GM21360 (cell line): ENCODE measurements at regions not wholly inside any gene's neighbourhood (a gene's known extent, or its start where the extent isn't known, plus 50 kb on each side); places are given as distances from the start of the nearest gene placed in this dataset.

ENCODE experiments used
- ATAC-seq: cut with Tn5 transposase; IDR thresholded peaks from one replicate; pipeline ENCODE4 v1.9.1; 2021; ENCODE audit warnings: mild to moderate bottlenecking, moderate library complexity; ENCODE audit not compliant: unreplicated experiment

DNA sequence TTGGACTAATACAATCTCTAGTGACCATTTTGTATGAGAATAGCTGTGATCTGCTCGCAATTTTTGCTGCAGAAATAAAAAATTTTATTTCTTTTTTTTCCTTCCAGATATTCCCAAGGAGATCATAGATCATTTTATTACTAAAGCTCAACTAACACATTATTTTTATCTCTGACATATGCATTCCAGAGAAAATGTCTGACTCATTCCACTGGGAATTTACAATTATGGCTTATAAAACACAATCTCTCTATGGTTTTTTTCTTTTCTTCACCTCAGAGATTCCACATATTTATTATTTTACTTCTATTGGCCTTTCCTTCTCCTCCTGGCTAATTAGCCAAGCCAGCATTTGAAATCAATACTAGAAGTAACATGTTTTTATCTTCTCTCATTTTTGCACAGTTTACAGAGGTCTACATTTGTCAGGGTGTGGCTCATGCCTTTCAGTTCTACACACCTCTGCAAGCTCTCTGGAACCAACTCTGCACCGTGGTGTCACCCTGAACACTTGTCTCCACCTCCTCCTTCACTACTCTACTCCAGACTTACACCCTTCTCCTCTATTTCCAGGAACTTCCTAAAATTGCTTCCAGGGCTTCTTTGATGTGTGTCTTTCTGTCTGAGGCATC lies 59.8 kb upstream of the GPM6A start:
- ATAC-seq = no peak

DNA sequence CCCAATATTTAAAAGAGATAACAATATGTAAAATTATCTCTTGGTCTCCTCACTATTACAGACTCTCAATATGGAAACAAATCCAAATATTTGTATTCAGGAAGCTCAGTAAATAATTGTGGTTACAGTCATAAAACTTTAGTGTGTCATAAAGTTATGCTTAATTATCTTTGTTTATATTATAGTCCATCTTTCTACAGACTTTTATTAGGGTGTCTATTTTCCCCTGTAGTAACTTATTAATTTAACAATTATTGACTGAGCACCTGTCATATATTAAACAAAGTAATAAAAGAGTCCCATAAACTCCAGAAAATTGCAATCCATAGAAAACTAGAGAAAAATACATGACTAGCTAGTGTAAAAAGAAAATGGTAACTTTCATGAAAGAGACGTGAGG lies 61.6 kb upstream of the GPM6A start:
- ATAC-seq = no peak

DNA sequence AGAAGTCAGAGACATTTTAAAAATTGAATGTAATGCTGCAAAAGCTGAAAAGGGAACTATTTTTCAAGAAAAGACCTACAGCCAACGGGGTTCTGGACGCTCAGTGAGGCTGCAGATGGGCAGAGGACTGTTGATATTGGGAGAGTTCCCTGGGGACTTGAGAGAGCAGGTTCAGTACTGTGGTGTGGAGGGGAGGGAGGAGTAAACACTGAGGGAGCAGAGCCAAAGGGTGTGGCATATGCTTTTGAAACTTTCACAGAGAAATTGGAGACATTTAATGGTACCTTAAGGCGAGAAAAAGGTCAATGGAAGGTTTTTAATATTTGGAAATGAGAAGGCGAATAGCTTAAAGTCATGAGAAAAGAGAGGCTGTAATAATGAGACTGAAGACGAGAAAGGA lies 62.2 kb upstream of the GPM6A start:
- no peak for ATAC-seq

DNA sequence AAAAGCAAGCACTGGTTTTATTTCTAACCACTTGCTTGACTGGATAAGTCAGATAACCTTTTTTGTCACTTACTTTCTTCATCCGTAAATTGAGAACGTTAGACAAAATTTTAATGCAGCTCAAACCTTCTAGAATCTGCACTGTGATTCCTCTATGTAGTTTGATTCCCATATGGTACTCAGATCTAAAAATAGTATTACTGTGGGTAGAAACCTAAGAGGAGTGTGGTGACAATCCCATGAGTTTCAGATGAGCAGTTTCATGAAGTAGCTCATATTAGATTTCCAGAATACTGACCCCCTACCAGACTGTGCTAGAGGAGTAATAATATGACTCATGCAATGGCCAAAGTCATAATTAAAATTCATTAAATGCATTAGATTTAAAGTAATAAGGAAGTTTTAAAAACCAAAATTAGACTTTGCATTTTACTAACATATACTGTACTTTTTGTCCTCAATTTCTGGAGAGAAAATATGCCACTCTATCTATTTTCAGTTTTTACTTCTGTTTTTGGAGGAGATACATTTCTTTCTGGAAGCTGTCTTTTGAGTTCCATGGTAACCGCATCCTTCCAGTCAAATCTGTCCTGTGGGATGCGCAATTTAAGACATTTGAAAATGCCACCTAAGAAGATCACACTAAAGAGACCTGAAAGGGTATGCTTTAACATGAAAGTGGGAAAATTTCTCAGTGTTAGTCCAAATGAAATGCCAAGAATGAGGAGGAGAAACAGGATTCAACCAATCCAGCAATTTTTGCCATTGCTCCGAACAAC lies 64.1 kb upstream of the GPM6A start:
- no peak for ATAC-seq

DNA sequence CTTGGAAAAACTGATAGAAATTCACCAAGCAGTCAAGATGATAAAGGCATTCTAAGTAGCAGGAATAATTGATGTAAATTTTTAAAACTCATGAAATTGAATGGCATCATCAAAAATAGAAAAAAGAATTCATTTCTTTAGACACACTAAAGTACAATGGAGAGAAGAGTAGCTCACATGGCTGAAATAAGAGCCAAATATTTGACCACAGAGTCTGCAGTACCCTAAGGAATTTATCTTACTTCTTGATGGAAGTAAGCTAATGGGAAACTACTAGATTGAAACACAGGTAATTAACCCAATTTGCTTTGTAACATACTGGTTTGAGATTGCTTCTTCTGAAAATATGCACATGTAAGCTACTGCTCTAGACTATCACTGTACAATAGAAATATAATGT lies 70.8 kb upstream of the GPM6A start:
- ATAC-seq = no peak

DNA sequence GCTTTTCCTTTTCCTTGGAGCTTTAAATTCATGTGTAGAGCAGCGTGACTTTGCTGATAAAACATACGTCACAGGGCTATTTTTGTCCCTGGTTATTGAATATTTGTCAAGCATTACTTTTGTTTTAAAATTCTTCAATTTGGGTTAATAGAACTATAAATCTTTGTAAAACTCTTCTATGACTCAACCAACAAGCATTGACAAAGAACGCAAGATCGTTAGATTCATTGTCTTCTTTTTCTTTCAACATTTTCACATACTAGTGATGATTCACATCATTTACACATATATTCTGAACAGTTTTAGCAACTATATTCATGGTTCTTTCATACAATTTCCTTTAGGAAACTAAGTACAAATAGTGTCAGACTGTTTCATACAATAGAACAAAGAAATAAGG lies 72.0 kb upstream of the GPM6A start:
- ATAC-seq = no peak

DNA sequence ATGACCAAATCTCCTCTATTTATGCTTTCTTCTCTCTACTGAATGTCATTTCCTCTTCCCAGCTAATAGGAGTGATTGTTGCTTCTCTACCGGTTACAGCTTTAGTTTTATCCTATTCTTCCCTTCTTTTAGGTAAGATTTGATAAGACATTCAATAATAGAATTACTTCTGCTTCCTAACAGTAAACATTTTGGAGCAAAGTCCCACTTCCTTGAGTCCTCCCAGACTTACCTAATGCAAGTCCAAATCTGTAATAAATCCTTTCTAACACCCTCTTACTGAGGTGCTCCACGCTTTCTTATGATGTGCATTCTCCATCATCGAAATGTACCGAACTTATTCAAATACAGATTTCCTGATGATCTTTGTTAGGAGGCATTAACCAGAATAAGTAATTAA lies 79.2 kb upstream of the GPM6A start:
- no peak for ATAC-seq

DNA sequence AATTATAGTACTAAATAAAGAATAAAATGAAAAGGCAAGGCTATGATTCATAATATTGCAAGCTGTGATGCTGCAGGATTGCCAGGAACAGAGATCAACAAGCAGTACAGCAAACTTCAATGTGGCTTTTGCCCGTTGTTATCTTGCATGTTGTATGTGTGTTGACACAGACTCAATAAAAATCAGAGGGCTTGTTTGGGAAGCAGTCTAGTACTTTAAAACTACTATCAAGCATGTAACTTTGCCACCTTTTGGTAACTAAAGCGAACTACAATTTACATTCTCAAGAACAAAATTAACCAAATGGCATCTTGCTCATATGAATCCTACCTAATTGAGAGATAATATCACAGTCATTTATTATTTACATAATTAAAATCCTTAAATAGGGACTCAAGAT lies 79.8 kb upstream of the GPM6A start:
- ATAC-seq = no peak

DNA sequence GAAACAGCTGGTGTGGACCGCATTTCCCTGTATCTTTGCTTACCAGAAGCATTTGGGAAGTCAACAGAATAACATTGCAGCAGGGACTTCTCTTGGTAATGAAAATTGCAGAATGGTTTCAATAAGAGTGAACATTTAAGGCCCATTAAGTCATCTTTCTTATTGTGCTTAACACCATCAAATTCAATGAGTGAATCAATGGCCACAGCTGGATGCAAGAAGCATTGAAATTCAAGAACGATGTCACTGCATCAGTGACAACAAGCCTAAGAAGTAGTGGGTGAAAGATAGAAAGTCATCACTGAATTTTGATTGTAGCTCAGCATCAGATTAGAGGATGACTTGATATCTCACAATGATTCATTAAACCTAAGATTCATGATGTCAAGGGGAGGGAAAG lies 93.9 kb upstream of the GPM6A start:
- no peak for ATAC-seq

DNA sequence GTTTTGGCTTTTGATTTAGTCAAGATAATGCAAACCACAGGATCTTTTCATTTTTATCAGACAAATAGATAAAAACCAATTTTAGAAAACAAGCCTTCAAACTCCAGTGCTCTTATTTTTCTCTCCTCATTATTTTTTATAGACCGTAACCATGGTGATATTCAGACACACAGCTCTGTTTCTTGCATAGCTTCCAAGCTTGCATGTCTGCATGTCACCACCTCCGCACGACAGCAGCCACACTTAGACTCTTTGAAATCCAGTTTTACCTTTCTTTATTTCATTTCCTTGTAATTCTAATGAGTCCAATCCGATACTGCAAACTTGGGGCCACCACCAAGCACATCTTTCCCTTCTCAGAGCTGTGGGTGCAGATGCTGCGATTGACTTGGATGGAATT lies 94.3 kb upstream of the GPM6A start:
- no peak for ATAC-seq

DNA sequence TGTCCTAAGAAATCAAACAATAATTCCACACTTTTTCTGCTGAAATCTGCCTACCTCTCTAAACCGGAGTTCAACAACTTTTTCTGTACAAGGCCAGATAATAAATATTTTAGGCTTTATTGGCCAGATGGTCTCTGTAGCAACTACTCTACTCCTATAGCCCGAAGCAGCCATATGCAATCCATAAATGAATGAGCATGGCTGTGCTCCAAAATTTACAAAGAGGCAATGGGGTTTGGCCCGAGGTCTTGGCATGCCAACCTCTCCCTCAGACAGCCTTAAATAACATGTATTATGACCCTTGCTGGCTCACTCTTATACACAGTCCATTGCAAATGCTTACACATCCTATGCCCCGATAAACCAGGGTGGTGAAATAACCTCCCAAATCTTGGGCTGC lies 98.6 kb upstream of the GPM6A start:
- ATAC-seq = no peak

DNA sequence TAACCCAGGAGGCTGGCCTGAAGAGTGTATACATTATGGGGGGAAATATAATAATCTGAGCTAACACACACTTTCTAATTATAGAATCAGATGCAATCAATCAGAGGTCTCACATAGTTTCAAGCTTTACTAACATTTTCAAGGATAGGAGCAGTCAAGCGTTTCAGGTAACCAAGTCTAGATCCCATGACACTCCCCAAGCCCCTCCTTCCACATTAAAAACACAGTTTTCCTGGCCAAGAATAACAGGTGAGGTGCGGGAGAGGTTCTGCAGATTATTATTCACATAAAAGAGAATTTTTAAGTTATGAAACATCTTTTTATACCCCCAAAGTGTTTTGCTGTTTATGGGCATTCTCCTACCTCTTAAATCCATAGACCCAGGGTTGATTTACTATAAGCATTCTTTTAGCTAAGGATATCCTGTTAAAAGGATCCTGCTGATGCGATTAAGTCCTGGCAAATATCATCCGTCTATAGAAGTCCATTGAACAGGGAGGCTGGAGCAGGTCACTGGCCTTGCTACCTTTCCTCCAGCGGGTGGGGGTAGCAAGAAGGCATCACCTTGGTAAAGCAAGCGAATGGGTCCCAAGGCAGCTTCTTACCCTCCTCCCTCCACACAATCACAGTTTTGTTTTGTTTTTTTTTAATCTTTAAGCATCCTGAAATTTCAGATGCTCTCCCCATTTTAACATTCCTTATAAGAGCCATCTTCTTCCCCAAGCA lies 104.7 kb upstream of the GPM6A start:
- no peak for ATAC-seq

DNA sequence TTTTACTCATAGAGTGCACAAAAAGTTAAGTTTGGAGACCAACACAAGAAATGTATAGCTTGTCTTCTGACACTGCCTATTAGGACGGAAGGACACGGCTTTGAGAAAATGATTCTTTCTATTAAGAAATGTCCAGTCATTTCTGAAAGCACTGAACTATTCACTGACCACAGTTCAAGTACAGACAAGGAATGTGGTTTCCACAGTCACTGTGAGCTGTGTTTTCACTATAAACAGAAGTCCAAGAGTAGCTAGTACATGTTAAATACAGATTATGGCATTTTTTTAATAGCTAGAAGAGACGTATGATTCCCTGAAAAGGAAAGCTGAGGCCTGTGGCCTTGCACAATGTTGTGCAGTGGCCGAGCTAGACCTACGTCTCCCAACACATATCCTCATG lies 115.1 kb upstream of the GPM6A start:
- ATAC-seq = no peak

DNA sequence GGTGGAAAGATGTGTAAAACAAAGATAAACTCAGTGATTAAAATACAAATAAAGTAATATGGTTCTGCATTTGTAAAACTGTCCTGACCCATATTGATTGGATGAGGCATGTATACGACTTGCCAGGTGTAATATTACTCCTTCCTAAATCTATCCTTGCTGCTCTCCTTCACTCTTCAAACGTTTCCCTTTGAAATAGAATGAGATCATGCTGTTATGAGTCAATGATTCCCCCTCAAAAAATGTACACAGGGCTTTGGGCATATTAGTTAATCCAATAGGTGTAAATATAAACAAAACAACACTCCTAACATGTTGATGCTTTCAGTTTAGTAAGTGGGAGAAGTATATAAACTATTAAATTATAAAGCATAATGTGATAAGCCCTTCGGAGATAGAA lies 117.4 kb upstream of the GPM6A start:
- ATAC-seq = no peak

DNA sequence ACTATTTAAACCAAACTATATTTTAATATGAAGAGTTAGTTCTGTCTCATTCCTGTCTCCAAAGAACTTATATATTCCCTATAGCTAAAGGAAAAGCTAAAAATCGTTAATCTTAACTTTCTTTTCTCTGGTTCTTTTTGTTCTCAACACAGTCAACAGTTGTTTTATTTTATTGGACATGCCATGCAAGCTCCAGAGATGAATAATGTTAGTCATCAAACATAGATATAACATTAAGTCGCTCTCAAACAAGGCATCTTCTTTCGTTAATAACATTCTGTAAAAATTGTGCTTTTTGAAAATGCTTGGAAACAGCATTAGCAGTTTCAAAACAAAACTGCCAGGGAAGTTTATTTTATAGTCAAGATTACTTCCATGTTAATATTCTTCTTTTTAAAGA lies 117.9 kb upstream of the GPM6A start:
- ATAC-seq = no peak

DNA sequence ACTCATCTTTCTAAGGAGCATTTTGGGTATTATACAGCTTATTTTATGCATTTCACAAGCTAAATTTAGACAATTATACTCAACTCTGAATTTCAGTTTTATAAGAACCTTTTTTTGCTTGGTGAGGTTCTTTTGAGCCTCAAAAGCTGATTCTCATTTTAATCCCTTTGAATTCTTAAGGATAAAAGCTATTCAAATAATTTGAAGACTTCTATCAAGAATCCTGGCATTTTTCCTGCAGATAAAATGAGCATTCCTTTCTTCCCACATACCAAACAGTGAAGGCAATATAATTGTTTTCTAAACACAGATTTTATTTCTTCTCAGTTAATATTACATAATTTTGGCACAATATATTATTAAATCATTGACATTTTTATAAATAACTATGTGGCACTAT lies 118.4 kb upstream of the GPM6A start:
- no peak for ATAC-seq

DNA sequence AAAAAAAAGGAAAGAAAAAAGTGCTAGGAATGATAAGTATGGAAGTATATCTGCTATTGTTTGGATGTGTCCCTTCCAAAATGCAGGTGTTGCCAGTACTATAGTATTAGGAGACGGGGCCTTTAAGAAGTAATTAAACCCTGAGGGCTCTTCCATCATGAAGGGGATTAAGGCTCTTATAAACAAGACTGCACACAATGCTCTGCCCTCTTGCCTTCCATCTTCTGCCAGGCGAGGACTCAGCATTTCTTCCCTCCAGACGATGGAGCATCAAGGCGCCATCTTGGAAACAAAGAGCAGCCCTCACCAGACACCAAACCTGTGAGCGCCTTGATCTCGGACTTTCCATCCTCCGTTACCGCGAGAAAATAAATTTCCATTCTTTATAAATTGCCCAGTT lies 120.1 kb upstream of the GPM6A start:
- ATAC-seq = no peak

DNA sequence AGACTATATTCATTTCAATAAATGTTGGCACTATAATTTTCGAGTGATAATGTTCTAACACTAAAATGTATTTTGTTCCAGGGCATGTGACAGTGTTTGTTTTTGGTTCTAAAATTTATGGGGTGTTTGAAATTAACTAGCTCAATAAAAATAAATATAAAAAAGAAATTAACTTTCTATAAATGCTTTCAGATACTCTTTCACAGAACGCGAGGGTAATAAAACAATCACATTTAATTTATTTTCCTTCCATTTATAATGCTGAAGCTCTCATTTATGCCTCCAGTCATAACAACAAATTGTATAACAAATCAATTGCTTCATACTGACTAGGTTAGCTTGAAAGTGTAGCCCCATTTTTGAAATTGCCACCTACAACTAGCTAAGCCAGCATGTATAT lies 122.4 kb upstream of the GPM6A start:
- no peak for ATAC-seq

DNA sequence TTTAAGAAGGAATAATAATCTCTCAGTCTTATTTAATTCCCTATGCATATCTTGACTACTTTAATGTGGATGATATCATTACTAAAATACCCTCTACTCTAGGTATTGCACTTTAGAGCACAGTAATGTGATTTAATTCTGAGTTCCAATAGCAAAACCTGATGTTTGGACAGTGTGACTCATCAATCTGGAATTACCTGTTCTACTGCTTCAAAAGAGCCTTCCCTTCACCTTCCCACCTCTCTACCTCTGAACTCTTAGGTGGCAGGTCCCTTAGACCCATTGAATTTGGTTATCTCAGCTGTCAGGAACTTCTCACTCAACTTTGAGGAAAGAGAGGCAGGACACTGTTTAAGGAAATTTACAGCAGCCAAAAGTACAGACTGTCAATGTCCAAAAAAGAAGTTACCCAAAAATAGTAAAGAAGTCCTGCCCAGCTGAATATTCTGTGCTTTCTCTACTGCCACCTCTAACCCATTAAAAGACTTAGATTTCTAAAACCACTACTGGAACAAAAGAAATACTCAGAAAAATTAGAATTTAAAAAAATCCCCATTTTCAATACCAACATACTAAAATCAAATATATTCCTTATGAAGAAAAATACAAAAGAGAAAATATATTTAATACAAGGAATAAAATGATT lies 123.1 kb upstream of the GPM6A start:
- ATAC-seq = no peak

DNA sequence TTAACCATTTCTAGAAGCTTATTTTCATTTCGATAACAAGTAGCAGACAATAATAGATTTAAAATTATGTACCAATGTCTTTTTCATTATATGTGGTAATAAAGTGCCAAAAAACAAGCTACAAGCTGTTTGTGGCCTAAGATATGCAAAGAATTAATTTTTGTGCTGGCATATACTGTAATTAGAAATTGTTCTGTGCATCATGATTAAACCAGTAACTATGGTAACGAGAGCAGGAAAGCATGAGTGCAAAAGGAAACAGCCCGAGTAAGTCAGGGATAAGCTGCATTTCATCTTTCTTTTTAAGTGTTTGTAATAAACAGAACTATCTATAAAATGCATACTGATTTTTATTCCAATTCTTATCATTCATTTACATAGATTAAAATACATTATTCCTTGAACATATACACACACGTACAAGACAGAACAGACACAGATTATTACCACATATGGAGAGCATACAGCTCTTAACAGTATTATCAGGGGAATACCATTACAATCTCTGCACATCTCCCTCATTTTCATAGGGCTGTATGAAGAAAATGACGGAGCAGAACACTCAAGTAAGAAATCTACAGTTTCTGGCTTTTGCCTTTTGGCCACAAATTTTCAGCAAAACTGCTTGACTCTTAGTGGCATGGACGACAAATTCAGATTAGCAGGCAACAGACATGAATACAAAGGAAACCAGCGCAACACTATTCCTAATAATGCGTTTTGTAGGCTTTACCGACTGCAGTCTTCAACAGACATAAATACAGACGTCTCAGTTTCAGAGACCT lies 121.3 kb upstream of the WDR17 start:
- no peak for ATAC-seq
